Mononuclear cell (primary cell): ENCODE measurements at regions not wholly inside any gene's neighbourhood (a gene's known extent, or its start where the extent isn't known, plus 50 kb on each side); places are given as distances from the start of the nearest gene placed in this dataset.

Experiments
- H3K27me3 ChIP-seq: 2 replicates; pipeline ENCODE4 v1.6.0; 2011; ENCODE audit warnings: low read length, control low read depth; ENCODE audit not compliant: insufficient read depth
- H3K4me1 ChIP-seq: 2 replicates; pipeline ENCODE4 v1.5.1; 2011; ENCODE audit warnings: mild to moderate bottlenecking, low read length, control low read depth; ENCODE audit not compliant: insufficient read depth
- H3K4me3 ChIP-seq: 2 replicates; pipeline ENCODE4 v1.5.1; 2011; ENCODE audit warnings: mild to moderate bottlenecking, low read length, moderate library complexity
- H3K9me3 ChIP-seq: 2 replicates; pipeline ENCODE4 v1.5.1; 2011; ENCODE audit warnings: low read depth, mild to moderate bottlenecking, control low read depth, low read length

DNA sequence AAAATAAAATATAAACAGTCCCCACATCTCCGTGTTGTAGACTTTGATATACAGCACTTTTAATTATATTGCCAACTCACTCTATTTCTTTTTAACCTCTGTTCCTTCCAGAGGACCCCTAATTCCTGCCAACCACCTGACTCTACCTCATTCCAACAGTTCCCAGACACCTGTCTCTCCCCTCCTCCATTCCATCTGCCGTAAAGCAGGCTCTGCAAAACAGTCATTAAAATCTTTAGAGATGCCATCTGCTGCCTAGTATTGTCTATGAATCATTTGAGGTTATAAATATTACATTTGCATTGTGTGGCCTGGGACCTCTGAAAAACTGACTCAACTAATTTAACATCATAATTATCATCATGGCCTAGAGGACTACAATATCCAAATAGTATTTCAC, 148.8 kb upstream of the DCN start:
- no peak overlapping the region for H3K4me3 ChIP-seq
- H3K9me3 ChIP-seq, result no peaks in the 10 kb centered on the region
- peaks cover 3% of the 10 kb centered on the region for H3K27me3 ChIP-seq
- no peaks in the 10 kb centered on the region for H3K4me1 ChIP-seq

DNA sequence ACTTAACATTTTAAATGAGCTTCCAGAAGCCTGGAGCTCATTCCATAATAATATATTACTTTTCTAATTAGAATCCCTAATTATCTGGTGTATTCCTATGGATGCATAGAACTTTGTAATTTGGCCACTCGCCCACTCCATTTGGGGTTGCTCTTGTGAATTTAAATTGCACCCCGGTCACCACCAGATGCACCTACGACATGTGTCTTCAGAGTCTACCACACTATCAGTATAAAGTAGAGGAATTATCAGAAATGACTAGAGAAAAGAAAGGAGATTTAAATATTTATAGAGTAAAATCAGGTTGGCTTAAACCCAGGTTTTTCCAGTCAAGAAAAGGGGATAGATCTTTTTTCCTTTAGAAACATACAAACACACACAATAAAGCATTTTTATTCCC, 145.8 kb upstream of the DCN start:
- Histone ChIP-seq H3K9me3 (no peaks in the 10 kb centered on the region), H3K4me3 (no peak overlapping the region), H3K4me1 (no peaks in the 10 kb centered on the region), H3K27me3 (peaks cover 3% of the 10 kb centered on the region)

DNA sequence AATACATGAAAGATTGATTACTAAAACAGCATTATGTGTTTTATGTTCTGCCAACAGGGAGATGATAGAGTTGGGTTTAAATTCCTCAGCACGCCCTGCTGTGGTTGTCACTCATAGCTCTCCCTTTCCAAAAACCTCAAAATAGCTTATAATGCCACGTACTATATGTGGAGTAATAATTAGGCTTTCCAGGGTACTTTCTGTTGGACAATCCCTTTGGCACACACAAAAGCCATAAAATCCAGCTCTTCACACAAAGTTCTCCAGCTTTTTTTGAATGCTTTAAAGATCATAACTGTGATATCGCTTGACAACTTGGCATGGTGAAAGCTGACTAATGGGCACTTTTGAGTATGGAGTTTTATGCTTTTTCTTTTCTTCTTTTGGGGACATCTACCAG, 145.3 kb upstream of the DCN start:
- Histone ChIP-seq H3K4me1 (no peaks in the 10 kb centered on the region), H3K4me3 (no peak overlapping the region), H3K27me3 (peaks cover 3% of the 10 kb centered on the region), H3K9me3 (no peaks in the 10 kb centered on the region)

DNA sequence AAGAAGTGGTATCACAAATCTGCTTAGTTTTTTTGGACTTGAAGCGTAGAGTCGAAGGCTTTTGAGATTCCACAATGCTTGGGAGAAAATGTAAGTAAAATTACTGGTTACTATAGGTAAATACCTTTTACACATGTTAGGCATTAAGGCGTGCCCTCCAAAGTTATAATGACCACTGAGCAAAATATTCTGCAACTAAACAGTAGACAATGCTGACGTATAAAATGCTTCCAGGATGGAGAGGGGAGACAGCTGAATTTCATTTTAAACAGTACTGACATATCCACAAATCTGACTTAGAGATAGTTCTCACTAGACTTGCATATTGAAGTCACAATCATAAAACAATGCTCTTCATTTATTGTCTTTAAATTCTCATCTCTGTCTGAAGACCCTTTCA, 144.5 kb upstream of the DCN start:
- H3K9me3 ChIP-seq, result no peaks in the 10 kb centered on the region

DNA sequence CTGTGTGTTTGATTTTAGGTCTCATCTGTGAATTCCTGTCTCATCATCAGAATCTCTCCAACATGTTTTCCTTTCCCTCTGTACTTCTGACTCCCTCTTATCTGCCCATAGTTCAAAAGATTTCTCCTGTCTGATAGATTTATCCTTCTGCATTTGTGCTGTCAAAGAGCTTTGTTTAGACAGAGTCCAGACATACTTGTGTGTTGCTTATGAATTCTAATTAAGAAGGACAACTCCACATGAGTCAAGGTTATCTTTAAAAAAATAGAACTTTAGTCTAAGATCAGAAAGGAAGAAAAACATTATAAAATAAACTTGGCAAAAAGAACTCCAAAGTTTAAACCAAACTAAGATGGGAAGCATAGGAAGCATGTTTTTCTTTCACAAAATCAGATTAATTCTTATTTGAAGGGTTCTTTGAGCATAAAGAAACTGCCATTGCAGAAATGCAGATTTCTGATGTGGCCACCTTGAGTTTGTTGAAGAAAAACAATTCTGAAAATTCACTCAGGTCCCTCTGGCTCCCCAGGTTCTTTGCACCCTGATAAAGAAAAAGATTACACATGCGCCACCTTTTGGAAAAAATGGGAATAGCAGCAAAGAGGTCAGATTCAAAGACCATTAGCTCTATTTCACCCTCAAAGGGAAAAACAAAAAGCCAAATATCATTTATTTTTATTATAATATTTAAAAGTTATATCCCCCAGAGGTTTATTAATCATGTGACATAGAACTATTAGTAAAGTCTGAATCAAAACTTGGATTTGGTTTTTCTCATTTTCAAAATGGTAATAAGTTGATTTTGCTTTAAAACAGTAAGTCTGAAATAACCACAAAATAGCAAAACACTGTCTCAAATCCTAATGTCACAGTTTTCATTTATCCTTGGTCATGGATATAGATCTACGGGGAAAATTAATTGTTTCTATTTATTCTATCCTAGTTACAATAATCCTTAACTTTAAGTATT, 143.7 kb upstream of the DCN start:
- Histone ChIP-seq H3K9me3 (no peaks in the 10 kb centered on the region), H3K4me3 (no peak overlapping the region), H3K4me1 (no peaks in the 10 kb centered on the region), H3K27me3 (peaks cover 2% of the 10 kb centered on the region)

More for the DNA sequence above, 144.5 kb upstream of the DCN start:
- Histone ChIP-seq H3K4me3 (no peak overlapping the region), H3K4me1 (no peaks in the 10 kb centered on the region), H3K27me3 (peaks cover 3% of the 10 kb centered on the region)

DNA sequence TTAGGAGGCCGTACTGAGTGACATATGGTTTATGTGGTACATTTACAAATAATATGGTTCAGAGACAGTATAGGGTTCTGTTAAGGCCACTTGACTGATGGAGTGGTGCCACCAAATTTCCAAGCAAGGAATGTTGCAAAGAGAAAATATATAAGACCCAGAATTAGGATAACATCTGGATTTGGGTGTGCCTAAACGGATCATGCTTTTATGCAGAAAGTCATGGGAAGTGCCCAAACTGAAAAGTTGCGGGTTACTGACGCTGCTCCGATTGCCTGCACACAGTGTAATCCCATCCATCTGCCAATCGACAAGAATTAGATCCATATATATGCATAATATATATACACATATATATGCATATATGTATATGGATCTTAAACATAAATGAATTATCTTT, 138.4 kb upstream of the DCN start:
- Histone ChIP-seq H3K4me1 (no peaks in the 10 kb centered on the region), H3K4me3 (no peak overlapping the region), H3K9me3 (no peaks in the 10 kb centered on the region), H3K27me3 (no peaks in the 10 kb centered on the region)

DNA sequence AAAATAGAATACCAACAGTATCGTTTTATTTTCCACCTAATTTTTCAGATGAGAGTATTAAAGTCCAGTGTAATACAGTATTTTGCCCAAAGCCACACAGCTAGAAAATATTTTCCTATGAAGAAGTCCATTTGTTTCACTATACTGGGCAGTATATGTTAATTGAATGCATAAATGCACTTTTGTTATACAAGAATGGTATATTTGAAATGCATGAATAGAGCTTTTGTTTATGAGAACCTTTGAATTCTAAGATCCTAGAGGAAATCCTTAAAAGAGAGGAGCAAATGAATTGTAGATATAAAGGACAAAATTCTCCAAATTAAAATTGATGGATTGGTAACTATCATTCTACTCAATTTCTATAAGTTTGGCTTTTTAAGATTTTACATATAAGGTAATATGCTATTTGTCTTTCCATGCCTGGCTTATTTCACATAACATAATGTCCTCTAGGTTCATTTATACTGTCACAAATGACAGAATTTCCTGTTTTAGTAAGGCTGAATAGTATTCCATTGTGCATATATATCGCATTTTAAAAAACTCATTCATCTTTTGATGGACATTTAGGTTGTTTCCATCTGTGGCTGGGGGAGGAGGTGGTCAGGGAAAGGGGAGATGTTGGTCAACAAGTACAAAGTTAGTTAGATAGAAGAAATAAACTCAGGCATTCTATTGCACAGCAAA, 136.6 kb upstream of the DCN start:
- no peaks in the 10 kb centered on the region for H3K4me1 ChIP-seq
- H3K9me3 ChIP-seq, result no peaks in the 10 kb centered on the region
- H3K27me3 ChIP-seq, result no peaks in the 10 kb centered on the region
- no peak overlapping the region for H3K4me3 ChIP-seq

DNA sequence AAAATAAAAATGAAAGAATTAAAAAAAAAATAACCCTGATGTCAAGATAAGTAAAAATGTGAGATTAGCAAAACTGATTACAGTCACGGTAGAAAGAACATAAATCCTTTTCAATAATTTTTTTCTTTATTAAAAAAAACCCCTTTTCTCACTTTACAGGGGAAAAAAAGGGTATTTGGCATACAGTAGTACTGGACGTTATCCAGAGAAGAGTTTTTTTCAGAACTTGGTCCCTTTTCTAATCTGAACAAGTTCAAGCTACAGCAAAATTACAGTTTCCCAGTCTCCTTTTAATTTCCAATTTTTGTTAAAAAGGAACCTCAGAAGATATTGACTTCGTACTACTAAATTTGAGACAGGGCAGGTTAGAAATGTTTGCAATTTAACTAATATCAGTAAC, 134.7 kb upstream of the DCN start:
- H3K4me3 ChIP-seq, result no peak overlapping the region
- H3K9me3 ChIP-seq, result no peaks in the 10 kb centered on the region
- no peaks in the 10 kb centered on the region for H3K4me1 ChIP-seq
- no peaks in the 10 kb centered on the region for H3K27me3 ChIP-seq

DNA sequence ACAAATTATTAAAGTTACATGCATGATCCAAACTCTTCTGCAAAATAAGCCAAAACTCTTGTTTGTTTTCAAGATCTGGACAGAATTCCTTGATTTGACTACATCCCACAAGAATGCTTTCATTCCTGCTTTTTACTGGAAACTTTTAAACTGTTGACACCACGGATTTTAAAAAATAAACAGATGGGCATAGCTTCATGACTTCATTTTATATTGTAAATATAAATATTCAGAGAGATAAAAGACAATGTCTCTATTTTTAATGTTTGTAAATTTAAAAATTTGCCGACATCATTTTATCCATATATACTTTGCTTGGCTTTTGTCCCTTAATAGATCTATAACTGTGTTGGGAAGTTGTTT, 134.3 kb upstream of the DCN start:
- Histone ChIP-seq H3K4me1 (no peaks in the 10 kb centered on the region), H3K27me3 (no peaks in the 10 kb centered on the region), H3K4me3 (no peak overlapping the region), H3K9me3 (no peaks in the 10 kb centered on the region)

DNA sequence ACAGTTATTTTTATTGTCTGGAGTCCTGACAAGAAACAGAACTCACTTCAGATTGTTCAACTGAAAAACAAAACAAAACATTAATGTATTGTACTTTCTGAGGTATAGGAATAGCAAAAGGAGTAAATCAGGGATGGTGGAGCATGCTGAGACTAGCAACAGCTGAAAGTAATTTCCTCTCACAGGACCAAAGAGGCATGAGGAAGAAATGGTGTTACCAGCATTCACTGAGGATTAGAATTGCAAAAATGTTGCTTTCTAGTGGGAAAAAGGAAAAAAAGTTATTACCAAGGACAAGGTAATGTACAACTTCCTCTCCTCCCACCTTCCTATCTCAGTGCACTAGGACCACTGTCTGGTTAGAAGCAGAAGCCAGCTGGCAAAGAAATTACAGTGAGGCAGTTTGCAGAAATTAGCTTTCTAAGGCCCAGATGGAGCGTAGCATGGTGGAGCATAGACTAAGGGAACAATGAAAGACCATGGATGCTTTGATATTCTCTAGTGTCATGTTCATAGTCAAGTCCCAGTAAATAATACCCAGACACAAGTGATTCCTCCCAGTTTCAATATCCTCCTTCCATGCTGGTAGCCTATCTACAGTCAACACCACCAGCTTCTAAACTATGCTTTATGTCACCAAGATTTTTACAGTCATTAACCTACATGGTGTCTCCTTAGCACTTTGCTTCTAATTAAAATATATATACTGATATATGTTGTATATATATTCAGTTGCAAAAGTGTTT, 133.7 kb upstream of the DCN start:
- Histone ChIP-seq H3K4me3 (no peak overlapping the region), H3K4me1 (no peaks in the 10 kb centered on the region), H3K27me3 (no peaks in the 10 kb centered on the region), H3K9me3 (no peaks in the 10 kb centered on the region)

DNA sequence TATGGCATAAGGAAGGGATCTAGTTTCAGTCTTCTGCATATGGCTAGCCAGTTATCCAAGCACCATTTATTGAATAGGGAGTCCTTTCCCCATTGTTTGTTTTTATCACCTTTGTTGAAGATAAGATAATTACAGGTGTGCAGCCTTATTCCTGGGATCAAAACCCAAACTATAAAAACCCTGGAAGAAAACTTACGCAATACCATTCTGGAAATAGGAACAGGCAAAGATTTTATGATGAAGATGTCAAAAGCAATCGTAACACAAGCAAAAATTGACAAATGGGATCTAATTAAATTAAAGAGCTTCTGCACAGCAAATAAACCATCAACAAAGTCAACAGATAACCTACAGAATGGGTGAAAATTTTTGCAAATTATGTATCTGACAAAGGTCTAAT, 128.5 kb upstream of the DCN start:
- Histone ChIP-seq H3K4me1 (no peaks in the 10 kb centered on the region), H3K4me3 (no peak overlapping the region), H3K9me3 (no peaks in the 10 kb centered on the region), H3K27me3 (no peaks in the 10 kb centered on the region)

DNA sequence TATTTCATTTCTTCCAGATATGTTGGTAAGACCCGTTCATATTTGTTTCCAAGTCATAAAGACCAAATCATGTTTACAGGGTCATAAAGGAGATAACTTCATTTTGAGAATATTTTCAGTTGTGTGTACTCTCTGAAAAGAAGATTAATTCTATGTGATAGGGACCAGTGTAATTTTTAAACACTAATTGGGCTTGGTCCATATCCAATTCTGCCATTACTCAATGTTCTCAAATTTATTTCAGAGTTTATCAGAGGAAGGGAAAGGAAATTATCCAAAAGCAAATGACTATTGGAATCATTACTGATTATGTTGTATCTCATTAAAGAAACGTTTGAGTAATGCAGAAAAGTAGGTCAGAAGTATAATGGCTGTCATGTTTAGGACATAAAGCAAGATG, 126.8 kb upstream of the DCN start:
- Histone ChIP-seq H3K9me3 (no peaks in the 10 kb centered on the region), H3K4me3 (no peak overlapping the region), H3K4me1 (no peaks in the 10 kb centered on the region), H3K27me3 (no peaks in the 10 kb centered on the region)

DNA sequence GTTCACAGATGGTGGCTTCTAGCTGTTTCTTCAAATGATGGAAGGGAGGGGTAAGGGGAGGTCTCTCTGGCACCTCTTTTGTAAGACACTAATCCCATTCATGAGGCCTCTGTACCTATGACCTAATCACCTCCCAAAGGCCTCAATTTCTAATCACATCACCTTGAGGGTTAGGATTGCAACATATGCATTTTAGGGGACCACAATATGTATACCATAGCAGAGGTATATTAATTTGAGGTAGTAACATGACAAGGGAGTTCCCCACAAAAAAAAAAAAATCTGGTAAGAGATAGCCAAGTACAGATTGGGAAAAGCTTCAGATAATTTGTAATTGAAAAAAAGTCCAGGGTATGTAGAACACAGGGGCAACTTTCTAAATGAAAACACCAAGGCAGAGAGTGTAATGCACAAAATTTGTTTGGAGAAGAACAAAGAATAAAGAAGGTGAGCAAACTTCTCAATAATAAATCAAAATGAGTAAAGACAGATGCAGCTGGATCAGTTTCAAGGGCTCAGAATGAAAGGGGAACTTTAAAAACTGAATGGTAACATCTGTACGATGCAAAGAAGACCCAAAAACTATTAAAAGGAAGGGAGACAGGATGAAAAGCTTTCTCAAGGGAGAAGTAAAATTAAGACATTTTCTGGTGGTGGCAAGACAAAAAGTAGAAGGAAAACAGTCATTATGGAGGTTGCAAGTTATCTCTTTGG, 125.5 kb upstream of the DCN start:
- Histone ChIP-seq H3K4me3 (no peak overlapping the region), H3K4me1 (no peaks in the 10 kb centered on the region), H3K9me3 (no peaks in the 10 kb centered on the region), H3K27me3 (no peaks in the 10 kb centered on the region)

DNA sequence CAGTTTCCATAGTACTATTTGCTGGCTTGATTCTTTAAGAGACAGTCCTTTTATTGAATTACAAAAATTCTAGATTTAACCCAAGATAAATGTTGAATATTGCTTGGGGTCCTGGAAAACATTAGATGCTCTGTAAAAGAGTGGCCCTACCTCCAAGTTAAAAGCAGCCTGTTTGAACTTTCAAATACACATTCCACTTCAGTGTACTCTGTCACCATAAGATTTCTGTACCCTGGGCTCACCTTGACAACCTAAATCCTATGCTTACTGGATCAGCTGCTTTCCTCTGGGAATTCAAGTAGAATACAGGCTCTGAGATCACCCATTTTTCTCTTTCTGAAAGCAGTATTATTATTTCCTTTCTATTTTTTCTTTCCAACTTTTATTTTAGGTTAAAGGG, 107.7 kb upstream of the DCN start:
- Histone ChIP-seq H3K4me3 (no peak overlapping the region), H3K27me3 (no peaks in the 10 kb centered on the region), H3K4me1 (no peaks in the 10 kb centered on the region), H3K9me3 (no peaks in the 10 kb centered on the region)

DNA sequence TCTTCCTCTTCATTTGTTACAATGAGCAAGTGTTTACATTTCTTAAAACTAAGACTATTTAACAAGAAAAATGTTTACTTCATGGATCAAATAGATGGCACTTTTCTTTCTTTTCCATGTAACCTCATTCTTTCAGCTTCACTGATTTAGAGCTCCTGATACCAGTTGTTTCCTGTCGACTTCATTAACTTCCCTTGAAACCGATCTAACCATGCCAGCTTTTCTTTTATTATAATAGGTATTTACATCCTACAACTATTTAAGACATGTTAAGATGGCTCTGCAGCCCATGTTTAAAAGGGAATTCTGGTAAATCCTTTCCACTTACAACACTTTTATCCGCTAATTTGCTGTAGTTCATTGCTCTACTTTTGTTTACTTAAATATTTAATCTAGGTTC, 107.3 kb upstream of the DCN start:
- Histone ChIP-seq H3K4me1 (no peaks in the 10 kb centered on the region), H3K9me3 (no peaks in the 10 kb centered on the region)

More for the DNA sequence above, 107.3 kb upstream of the DCN start:
- Histone ChIP-seq H3K27me3 (no peaks in the 10 kb centered on the region), H3K4me3 (no peak overlapping the region)
